ENCODE measurements at regions not wholly inside any gene's neighbourhood (a gene's known extent, or its start where the extent isn't known, plus 50 kb on each side); places are given as distances from the start of the nearest gene placed in this dataset.

GRCh38 chr1:228937351-228937750, 202.1 kb downstream of the RHOU start:
- TF ChIP-seq CTCF (IDR thresholded peaks at IDR 0.05) (no peak), POLR2A (IDR thresholded peaks at IDR 0.05) (no peak)
